Neural progenitor cell (in vitro differentiated cells): ENCODE measurements at regions not wholly inside any gene's neighbourhood (a gene's known extent, or its start where the extent isn't known, plus 50 kb on each side); places are given as distances from the start of the nearest gene placed in this dataset.

ENCODE experiments used
- DNase-seq: peaks from one replicate; pipeline ENCODE4 v3.0.0-alpha.2; 2016; ENCODE audit warnings: low spot score
- H2AFZ ChIP-seq: fragments of 200-600 bp; sonication (generic); replicated peaks from 2 replicates; pipeline ENCODE4 v1.6.1; 2016; ENCODE audit warnings: antibody characterized with exemption
- H3F3A ChIP-seq: fragments of 200-600 bp; sonication (generic); 2 replicates; pipeline ENCODE4 v1.6.1; 2016; ENCODE audit warnings: antibody characterized with exemption, low read depth
- H3K27ac ChIP-seq: fragments of 200-600 bp; sonication (generic); 2 replicates; pipeline ENCODE4 v1.5.1; 2016; ENCODE audit warnings: mild to moderate bottlenecking
- H3K27me3 ChIP-seq: fragments of 200-600 bp; sonication (generic); 2 replicates; pipeline ENCODE4 v1.6.1; 2016; ENCODE audit warnings: mild to moderate bottlenecking, moderate library complexity
- H3K36me3 ChIP-seq: fragments of 200-600 bp; sonication (generic); 2 replicates; pipeline ENCODE4 v1.5.1; 2016
- H3K4me1 ChIP-seq: fragments of 200-600 bp; sonication (generic); 2 replicates; pipeline ENCODE4 v1.6.1; 2016; ENCODE audit warnings: mixed run types
- H3K4me2 ChIP-seq: fragments of 200-600 bp; sonication (generic); 2 replicates; pipeline ENCODE4 v1.6.1; 2016
- H3K4me3 ChIP-seq: fragments of 200-600 bp; sonication (generic); 2 replicates; pipeline ENCODE4 v1.5.1; 2016
- H3K79me2 ChIP-seq: fragments of 200-600 bp; sonication (generic); 2 replicates; pipeline ENCODE4 v1.6.1; 2016; ENCODE audit warnings: low read depth
- H3K9ac ChIP-seq: fragments of 200-600 bp; sonication (generic); 2 replicates; pipeline ENCODE4 v1.6.1; 2016
- H3K9me3 ChIP-seq: fragments of 200-600 bp; sonication (generic); 2 replicates; pipeline ENCODE4 v1.5.1; 2016; ENCODE audit warnings: low read depth
- H4K20me1 ChIP-seq: fragments of 200-600 bp; sonication (generic); 2 replicates; pipeline ENCODE4 v1.6.1; 2016; ENCODE audit warnings: low read depth
- H3K27ac Mint-ChIP-seq: 3 replicates; pipeline ENCODE4 v1.8.0; 2021; ENCODE audit warnings: mixed read lengths
- H3K27me3 Mint-ChIP-seq: 2 replicates; pipeline ENCODE4 v1.8.0; 2022; ENCODE audit warnings: low read depth, mild to moderate bottlenecking, inconsistent platforms, moderate library complexity, mixed read lengths; ENCODE audit not compliant: insufficient read depth
- H3K36me3 Mint-ChIP-seq: 3 replicates; pipeline ENCODE4 v1.8.0; 2021; ENCODE audit warnings: mixed read lengths
- H3K4me1 Mint-ChIP-seq: 3 replicates; pipeline ENCODE4 v1.8.0; 2021; ENCODE audit warnings: mixed read lengths
- H3K4me3 Mint-ChIP-seq: 3 replicates; pipeline ENCODE4 v1.8.0; 2021; ENCODE audit warnings: mild to moderate bottlenecking, moderate library complexity, mixed read lengths
- H3K9me3 Mint-ChIP-seq: 3 replicates; pipeline ENCODE4 v1.8.0; 2020; ENCODE audit warnings: mixed read lengths
- EZH2 ChIP-seq: fragments of 200-600 bp; sonication (generic); IDR thresholded peaks from 2 replicates; pipeline ENCODE4 v1.6.1; 2017; ENCODE audit warnings: antibody characterized with exemption, mild to moderate bottlenecking, moderate library complexity
- EZH2phosphoT487 ChIP-seq: fragments of 200-600 bp; sonication (generic); IDR thresholded peaks from 2 replicates; pipeline ENCODE4 v1.6.1; 2017; ENCODE audit warnings: antibody characterized with exemption
- TF ChIP-seq, protein P1 (sequence below): fragments of 200-600 bp; sonication (generic); IDR thresholded peaks from 2 replicates; pipeline ENCODE4 v1.5.1; 2017; ENCODE audit warnings: antibody characterized with exemption, mild to moderate bottlenecking

GRCh38 chrX:39648548-39649254 is 449.1 kb downstream of the BCOR start:
- no peak for DNase-seq
- H2AFZ ChIP-seq: no peak overlapping the region
- Mint-ChIP-seq H3K27me3 (peaks cover 3% of the 10 kb centered on the region), H3K9me3 (no peaks in the 10 kb centered on the region), H3K4me1 (peaks cover 17% of the 10 kb centered on the region), H3K27ac (no peak overlapping the region), H3K4me3 (no peak overlapping the region), H3K36me3 (no peaks in the 10 kb centered on the region)
- H3K4me3 ChIP-seq: no peak overlapping the region
- H3K4me1 ChIP-seq: peaks cover 9% of the 10 kb centered on the region
- no peaks in the 10 kb centered on the region for H3K36me3 ChIP-seq
- H3K27ac ChIP-seq: no peak overlapping the region
- no peaks in the 10 kb centered on the region for H3K79me2 ChIP-seq
- H3K9ac ChIP-seq: no peak overlapping the region
- peaks cover 16% of the 10 kb centered on the region for H3F3A ChIP-seq
- H3K4me2 ChIP-seq: no peak overlapping the region
- H4K20me1 ChIP-seq: no peaks in the 10 kb centered on the region
- TF ChIP-seq, protein P1, sequence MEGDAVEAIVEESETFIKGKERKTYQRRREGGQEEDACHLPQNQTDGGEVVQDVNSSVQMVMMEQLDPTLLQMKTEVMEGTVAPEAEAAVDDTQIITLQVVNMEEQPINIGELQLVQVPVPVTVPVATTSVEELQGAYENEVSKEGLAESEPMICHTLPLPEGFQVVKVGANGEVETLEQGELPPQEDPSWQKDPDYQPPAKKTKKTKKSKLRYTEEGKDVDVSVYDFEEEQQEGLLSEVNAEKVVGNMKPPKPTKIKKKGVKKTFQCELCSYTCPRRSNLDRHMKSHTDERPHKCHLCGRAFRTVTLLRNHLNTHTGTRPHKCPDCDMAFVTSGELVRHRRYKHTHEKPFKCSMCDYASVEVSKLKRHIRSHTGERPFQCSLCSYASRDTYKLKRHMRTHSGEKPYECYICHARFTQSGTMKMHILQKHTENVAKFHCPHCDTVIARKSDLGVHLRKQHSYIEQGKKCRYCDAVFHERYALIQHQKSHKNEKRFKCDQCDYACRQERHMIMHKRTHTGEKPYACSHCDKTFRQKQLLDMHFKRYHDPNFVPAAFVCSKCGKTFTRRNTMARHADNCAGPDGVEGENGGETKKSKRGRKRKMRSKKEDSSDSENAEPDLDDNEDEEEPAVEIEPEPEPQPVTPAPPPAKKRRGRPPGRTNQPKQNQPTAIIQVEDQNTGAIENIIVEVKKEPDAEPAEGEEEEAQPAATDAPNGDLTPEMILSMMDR: no peak
- TF ChIP-seq EZH2phosphoT487 (no peak), EZH2 (no peak)
- no peaks in the 10 kb centered on the region for H3K27me3 ChIP-seq
- H3K9me3 ChIP-seq: no peaks in the 10 kb centered on the region

GRCh38 chrX:39650768-39651347 is 446.9 kb downstream of the BCOR start:
- no peak overlapping the region for H2AFZ ChIP-seq
- no peaks in the 10 kb centered on the region for H3K9me3 ChIP-seq
- H3K9ac ChIP-seq: no peak overlapping the region
- Mint-ChIP-seq H3K27me3 (peaks cover 3% of the 10 kb centered on the region), H3K4me3 (no peak overlapping the region), H3K27ac (no peak overlapping the region), H3K4me1 (peaks cover 24% of the 10 kb centered on the region), H3K9me3 (peaks cover 4% of the 10 kb centered on the region), H3K36me3 (no peaks in the 10 kb centered on the region)
- DNase-seq: no peak
- no peak overlapping the region for H3K4me2 ChIP-seq
- no peak for TF ChIP-seq EZH2
- no peak for TF ChIP-seq EZH2phosphoT487
- TF ChIP-seq, protein P1: no peak
- no peaks in the 10 kb centered on the region for H3K79me2 ChIP-seq
- H3K4me3 ChIP-seq: no peak overlapping the region
- H3K36me3 ChIP-seq: no peaks in the 10 kb centered on the region
- no peak overlapping the region for H3K27ac ChIP-seq
- H4K20me1 ChIP-seq: no peaks in the 10 kb centered on the region
- no peaks in the 10 kb centered on the region for H3K27me3 ChIP-seq
- H3K4me1 ChIP-seq: peaks cover 23% of the 10 kb centered on the region
- H3F3A ChIP-seq: peaks cover 36% of the 10 kb centered on the region

DNA sequence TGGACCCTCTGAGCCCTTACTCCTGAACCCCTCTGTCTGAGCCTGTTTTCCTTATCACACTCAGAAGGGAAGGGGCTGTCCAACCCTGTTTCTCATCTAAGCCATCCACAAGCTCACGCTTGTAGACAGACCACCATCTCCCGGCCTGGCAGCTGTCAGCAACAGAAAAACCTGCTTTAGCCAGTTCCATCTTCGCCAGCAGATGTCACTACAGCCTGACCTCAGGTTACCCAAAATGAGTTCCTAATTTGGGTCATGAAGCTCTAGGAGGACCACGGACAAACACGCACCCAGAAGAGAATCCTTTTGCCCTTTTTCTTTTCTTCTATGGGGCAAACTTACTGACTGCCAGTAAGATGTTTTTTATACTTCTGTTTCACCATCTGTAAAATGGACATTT is 445.4 kb downstream of the BCOR start:
- no peaks in the 10 kb centered on the region for H3K9me3 ChIP-seq
- no peaks in the 10 kb centered on the region for H3K27me3 ChIP-seq
- peak; percentile 39 for DNase-seq
- H3K36me3 ChIP-seq: no peaks in the 10 kb centered on the region
- Mint-ChIP-seq H3K36me3 (no peaks in the 10 kb centered on the region), H3K27me3 (peaks cover 3% of the 10 kb centered on the region), H3K9me3 (peaks cover 4% of the 10 kb centered on the region), H3K4me1 (peaks cover 24% of the 10 kb centered on the region), H3K4me3 (no peak overlapping the region), H3K27ac (no peak overlapping the region)
- H2AFZ ChIP-seq: no peak overlapping the region
- H3K4me2 ChIP-seq: no peak overlapping the region
- TF ChIP-seq EZH2phosphoT487 (no peak), EZH2 (no peak)
- TF ChIP-seq, protein P1: peak; percentile 45
- H3F3A ChIP-seq: peaks cover 38% of the 10 kb centered on the region
- H3K27ac ChIP-seq: no peak overlapping the region
- no peak overlapping the region for H3K4me3 ChIP-seq
- no peaks in the 10 kb centered on the region for H4K20me1 ChIP-seq
- no peaks in the 10 kb centered on the region for H3K79me2 ChIP-seq
- no peak overlapping the region for H3K9ac ChIP-seq
- H3K4me1 ChIP-seq: peaks cover 23% of the 10 kb centered on the region
